Endothelial cell of hepatic sinusoid (primary cell): ENCODE measurements at regions not wholly inside any gene's neighbourhood (a gene's known extent, or its start where the extent isn't known, plus 50 kb on each side); places are given as distances from the start of the nearest gene placed in this dataset.

ENCODE experiments used
- in situ Hi-C: cut with HindIII; loops from 2 replicates; pipeline ENCODE4 v1.10.0; 2017; ENCODE audit warnings: low sequenced_read_pairs

GRCh38 chr2:12369566-12369965 is 347.2 kb upstream of the TRIB2 start:
- in situ Hi-C loops, result no loop called here

GRCh38 chr2:12376025-12376424 is 340.7 kb upstream of the TRIB2 start:
- in situ Hi-C loops, result no loop called here

- in situ Hi-C loops, result no loop called here
Observed at GRCh38 chr2:12379143-12379542, 337.6 kb upstream of the TRIB2 start.

- in situ Hi-C loops, result no loop called here
Observed at GRCh38 chr2:12381543-12382325, 335.0 kb upstream of the TRIB2 start.

- in situ Hi-C loops, result no loop called here
Observed at GRCh38 chr2:12382366-12382765, 334.4 kb upstream of the TRIB2 start.

GRCh38 chr2:12389344-12390045 is 327.2 kb upstream of the TRIB2 start:
- in situ Hi-C loops, result no loop called here

GRCh38 chr2:12391116-12391515 is 325.6 kb upstream of the TRIB2 start:
- in situ Hi-C loops, result no loop called here

GRCh38 chr2:12396699-12397098 is 320.0 kb upstream of the TRIB2 start:
- in situ Hi-C loops, result no loop called here

GRCh38 chr2:12397854-12398253 is 318.9 kb upstream of the TRIB2 start:
- in situ Hi-C loops, result no loop called here

- in situ Hi-C loops, result no loop called here
Observed at GRCh38 chr2:12399240-12399639, 317.5 kb upstream of the TRIB2 start.

GRCh38 chr2:12400543-12400942 is 316.2 kb upstream of the TRIB2 start:
- in situ Hi-C loops, result no loop called here

- in situ Hi-C loops, result no loop called here
Observed at GRCh38 chr2:12402440-12403139, 314.1 kb upstream of the TRIB2 start.

- in situ Hi-C loops, result no loop called here
Observed at GRCh38 chr2:12404497-12404896, 312.2 kb upstream of the TRIB2 start.

GRCh38 chr2:12407160-12407559 is 309.6 kb upstream of the TRIB2 start:
- in situ Hi-C loops, result no loop called here

GRCh38 chr2:12412898-12413305 is 303.8 kb upstream of the TRIB2 start:
- in situ Hi-C loops, result loop anchor here (5.0 kb wide), 1 partner anchor 599 kb away; no protein-coding TSS in a partner anchor

GRCh38 chr2:12415536-12415935 is 301.2 kb upstream of the TRIB2 start:
- in situ Hi-C loops, result no loop called here

- in situ Hi-C loops, result no loop called here
Observed at GRCh38 chr2:12416600-12416999, 300.1 kb upstream of the TRIB2 start.

- in situ Hi-C loops, result no loop called here
Observed at GRCh38 chr2:12417786-12418185, 298.9 kb upstream of the TRIB2 start.

- in situ Hi-C loops, result no loop called here
Observed at GRCh38 chr2:12419803-12420202, 296.9 kb upstream of the TRIB2 start.

GRCh38 chr2:12421046-12421445 is 295.7 kb upstream of the TRIB2 start:
- in situ Hi-C loops, result no loop called here

GRCh38 chr2:12424219-12424618 is 292.5 kb upstream of the TRIB2 start:
- in situ Hi-C loops, result no loop called here

GRCh38 chr2:12424809-12425208 is 291.9 kb upstream of the TRIB2 start:
- in situ Hi-C loops, result no loop called here
